C4-2B (cell line): ENCODE measurements at regions not wholly inside any gene's neighbourhood (a gene's known extent, or its start where the extent isn't known, plus 50 kb on each side); places are given as distances from the start of the nearest gene placed in this dataset.
"Not testable (repeated sequence)": the region's sequence is repeated elsewhere in the genome, so short reads cannot be mapped to it uniquely, and the experiment has no call there.

Experiments
- H3K27ac ChIP-seq: fragments of 450-650 bp; 2 replicates; pipeline ENCODE4 v1.5.1; 2017
- ZFX ChIP-seq: fragments of 450-650 bp; IDR thresholded peaks from 2 replicates; pipeline ENCODE4 v1.6.1; 2017
- TF ChIP-seq, protein P1 (sequence below): fragments of 450-650 bp; conservative IDR thresholded peaks from 2 replicates; pipeline ENCODE4 v1.5.1; 2017; ENCODE audit warnings: mild to moderate bottlenecking

DNA sequence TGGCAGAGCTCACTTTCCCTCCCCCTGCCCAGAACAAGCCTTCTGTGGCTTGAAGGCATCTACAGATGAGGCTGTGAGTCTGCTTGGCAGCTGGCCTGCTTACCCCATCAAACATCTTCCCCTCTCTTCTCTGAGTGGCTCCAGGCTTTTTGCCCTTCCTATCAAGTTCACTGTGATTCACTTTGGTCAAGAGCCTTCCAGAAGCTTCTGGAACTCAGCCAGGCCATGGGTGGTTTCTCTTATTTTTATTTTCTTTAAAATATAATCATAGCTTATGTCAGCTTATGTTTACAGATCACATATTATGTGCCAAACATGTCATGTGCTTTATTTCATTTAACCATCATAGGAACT is 267.0 kb downstream of the SEC61B start:
- no peak overlapping the region for H3K27ac ChIP-seq
- no peak for TF ChIP-seq ZFX
- TF ChIP-seq, protein P1, sequence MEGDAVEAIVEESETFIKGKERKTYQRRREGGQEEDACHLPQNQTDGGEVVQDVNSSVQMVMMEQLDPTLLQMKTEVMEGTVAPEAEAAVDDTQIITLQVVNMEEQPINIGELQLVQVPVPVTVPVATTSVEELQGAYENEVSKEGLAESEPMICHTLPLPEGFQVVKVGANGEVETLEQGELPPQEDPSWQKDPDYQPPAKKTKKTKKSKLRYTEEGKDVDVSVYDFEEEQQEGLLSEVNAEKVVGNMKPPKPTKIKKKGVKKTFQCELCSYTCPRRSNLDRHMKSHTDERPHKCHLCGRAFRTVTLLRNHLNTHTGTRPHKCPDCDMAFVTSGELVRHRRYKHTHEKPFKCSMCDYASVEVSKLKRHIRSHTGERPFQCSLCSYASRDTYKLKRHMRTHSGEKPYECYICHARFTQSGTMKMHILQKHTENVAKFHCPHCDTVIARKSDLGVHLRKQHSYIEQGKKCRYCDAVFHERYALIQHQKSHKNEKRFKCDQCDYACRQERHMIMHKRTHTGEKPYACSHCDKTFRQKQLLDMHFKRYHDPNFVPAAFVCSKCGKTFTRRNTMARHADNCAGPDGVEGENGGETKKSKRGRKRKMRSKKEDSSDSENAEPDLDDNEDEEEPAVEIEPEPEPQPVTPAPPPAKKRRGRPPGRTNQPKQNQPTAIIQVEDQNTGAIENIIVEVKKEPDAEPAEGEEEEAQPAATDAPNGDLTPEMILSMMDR, result no peak

GRCh38 chr9:99490729-99491128 is 268.6 kb downstream of the SEC61B start:
- TF ChIP-seq, protein P1, result no peak
- TF ChIP-seq ZFX, result no peak
- H3K27ac ChIP-seq, result no peak overlapping the region

DNA sequence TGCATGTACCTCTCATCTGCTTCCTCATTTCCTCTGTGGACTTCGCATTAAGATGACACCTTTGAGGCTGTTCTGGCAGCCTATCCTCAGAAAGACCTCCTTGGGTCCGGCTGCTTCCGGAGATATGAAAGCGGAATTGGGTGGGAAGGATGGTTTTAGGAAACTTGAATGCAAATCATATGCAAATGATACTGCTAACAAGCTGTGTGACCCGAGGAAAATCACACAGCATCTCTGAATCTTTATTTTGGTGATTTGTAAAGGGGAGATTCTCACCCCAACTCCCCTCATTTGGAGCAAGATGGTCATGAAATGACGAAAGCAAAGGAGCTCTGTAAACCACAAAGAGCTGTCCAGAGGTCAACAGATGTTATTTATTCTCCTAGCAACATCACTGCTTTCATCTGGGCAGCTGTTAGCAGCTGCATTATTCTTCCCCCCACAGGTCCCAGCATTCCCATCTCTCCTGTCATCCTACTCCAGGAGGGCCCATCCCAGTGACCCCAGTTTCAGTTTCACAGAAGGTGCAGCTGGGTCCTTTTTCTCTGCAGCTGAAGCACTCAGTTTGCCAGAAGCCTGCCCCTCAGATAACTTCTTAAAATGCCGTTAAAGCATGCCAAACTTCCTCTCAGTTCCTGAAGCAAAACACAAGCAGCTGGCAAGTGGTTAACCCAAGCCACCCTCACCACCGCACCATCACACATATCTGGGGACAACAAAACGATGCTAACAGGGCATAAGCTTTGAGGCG is 269.5 kb downstream of the SEC61B start:
- TF ChIP-seq ZFX, result no peak
- TF ChIP-seq, protein P1, result no peak
- no peak overlapping the region for H3K27ac ChIP-seq

DNA sequence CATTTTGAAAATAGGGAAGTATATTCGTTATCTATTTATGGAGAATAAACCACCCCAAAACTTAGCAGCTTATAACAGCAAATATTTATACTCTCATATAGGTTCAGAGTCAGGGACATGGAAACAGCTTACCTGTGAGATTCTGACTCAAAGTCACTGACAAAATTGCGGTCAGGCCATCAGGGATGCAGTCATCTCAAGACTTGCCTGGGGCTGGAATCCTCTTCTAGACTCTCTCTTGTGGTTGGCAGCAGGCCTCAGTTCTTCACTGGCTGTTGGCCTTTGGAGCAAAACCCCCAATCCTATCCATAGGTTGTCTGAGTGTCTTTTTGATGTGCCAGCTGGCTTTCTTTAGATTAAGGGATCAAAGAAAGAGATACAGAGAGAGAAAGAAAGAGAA is 275.6 kb downstream of the SEC61B start:
- TF ChIP-seq ZFX, result no peak
- TF ChIP-seq, protein P1, result no peak
- H3K27ac ChIP-seq, result no peak overlapping the region

DNA sequence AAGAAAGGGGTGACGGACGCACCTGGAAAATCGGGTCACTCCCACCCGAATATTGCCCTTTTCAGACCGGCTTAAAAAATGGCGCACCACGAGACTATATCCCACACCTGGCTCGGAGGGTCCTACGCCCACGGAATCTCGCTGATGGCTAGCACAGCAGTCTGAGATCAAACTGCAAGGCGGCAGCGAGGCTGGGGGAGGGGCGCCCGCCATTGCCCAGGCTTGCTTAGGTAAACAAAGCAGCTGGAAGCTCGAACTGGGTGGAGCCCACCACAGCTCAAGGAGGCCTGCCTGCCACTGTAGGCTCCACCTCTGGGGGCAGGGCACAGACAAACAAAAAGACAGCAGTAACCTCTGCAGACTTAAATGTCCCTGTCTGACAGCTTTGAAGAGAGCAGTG is 276.9 kb downstream of the SEC61B start:
- H3K27ac ChIP-seq, result not testable (repeated sequence)

DNA sequence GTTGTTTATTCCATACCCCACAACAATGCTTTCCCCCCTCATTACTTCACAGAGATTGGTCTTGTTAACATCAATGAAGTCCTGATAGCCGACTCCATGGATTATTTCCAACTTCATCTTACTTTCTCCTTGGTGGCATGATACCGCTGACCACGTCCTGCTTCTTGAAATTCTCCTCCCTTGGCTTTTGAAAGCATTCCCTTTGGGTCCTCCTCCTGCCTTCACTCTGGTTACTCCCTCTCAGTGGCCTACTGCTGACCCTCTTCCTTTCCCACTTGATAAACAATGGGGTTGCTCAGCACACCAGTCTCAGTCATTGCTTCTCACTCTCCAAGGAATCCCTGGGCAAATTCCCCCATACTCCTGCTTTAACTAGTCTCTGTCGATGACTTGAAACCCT is 283.9 kb downstream of the SEC61B start:
- TF ChIP-seq, protein P1, result no peak
- no peak overlapping the region for H3K27ac ChIP-seq

DNA sequence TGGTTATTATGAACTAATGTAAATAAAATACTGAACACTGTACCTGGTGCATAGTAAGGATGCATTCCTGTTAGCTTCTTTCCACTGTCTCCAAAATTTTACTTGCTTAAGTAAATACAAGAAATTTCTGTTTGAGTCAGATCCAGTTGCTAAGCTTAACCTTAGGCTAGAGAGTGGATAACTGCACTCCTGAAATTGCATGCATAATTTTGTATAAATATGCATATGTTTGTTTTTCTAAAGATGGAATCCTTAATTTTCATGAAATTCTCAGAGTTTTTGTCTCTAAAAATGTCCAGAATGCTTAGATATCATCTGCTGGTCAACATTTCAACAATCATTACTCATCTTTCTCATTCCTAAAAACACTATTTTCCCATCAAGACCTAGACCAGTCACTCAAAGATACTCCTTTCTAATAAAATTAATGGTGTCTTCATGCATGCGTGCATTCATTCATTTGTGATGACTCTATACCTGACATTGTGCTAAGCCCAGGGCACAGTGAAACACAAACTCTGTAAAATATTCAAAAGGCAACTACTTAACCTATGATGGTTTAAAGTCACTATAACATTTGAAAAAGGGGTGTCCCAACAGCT is 284.8 kb downstream of the SEC61B start:
- no peak overlapping the region for H3K27ac ChIP-seq
- no peak for TF ChIP-seq ZFX
- TF ChIP-seq, protein P1, result no peak
